Mesenchymal stem cell (in vitro differentiated cells and primary cell): ENCODE measurements at regions not wholly inside any gene's neighbourhood (a gene's known extent, or its start where the extent isn't known, plus 50 kb on each side); places are given as distances from the start of the nearest gene placed in this dataset.

ENCODE experiments used
- DNase-seq: peaks from one replicate; pipeline ENCODE4 v3.0.0-alpha.2; 2013
- H2AFZ ChIP-seq: one replicate; pipeline ENCODE4 v1.6.1; 2013; ENCODE audit warnings: low read depth, mild to moderate bottlenecking, control low read depth, inconsistent platforms, low read length, moderate library complexity
- H2AK5ac ChIP-seq: 2 replicates; pipeline ENCODE4 v1.6.1; 2013; ENCODE audit warnings: low read length, moderate library complexity, mild to moderate bottlenecking, inconsistent platforms; ENCODE audit not compliant: severe bottlenecking
- H2BK120ac ChIP-seq: one replicate; pipeline ENCODE4 v1.6.1; 2013; ENCODE audit warnings: low read depth, mild to moderate bottlenecking, inconsistent platforms, low read length, moderate library complexity
- H2BK12ac ChIP-seq, 2 experiments: one replicate each; pipeline ENCODE4 v1.6.1; 2013; ENCODE audit warnings: inconsistent platforms in 2 of 2, low read length in 2 of 2, mild to moderate bottlenecking in 2 of 2, moderate library complexity in 2 of 2, control low read depth in 1 of 2
- H2BK15ac ChIP-seq: one replicate; pipeline ENCODE4 v1.6.1; 2013; ENCODE audit warnings: mild to moderate bottlenecking, low read depth, inconsistent platforms; ENCODE audit not compliant: poor library complexity, severe bottlenecking
- H2BK5ac ChIP-seq: 2 replicates; pipeline ENCODE4 v1.6.1; 2013; ENCODE audit warnings: low read depth, mild to moderate bottlenecking, low read length, control low read depth, inconsistent platforms; ENCODE audit not compliant: poor library complexity, severe bottlenecking
- H3K14ac ChIP-seq, 2 experiments: one replicate each; pipeline ENCODE4 v1.6.1; 2013; ENCODE audit warnings: inconsistent platforms in 2 of 2, low read length in 2 of 2, control low read depth in 1 of 2, mild to moderate bottlenecking in 1 of 2, moderate library complexity in 1 of 2
- H3K18ac ChIP-seq, 2 experiments: one replicate each; pipeline ENCODE4 v1.6.1; 2013; ENCODE audit warnings: inconsistent platforms in 2 of 2, low read length in 2 of 2, control low read depth in 1 of 2, low read depth in 1 of 2, mild to moderate bottlenecking in 1 of 2
- H3K23ac ChIP-seq, 2 experiments: one replicate each; pipeline ENCODE4 v1.6.1; 2013; ENCODE audit warnings: inconsistent platforms in 2 of 2, low read length in 2 of 2, mild to moderate bottlenecking in 2 of 2, moderate library complexity in 2 of 2, control low read depth in 1 of 2
- H3K27ac ChIP-seq: 2 replicates; pipeline ENCODE4 v1.5.1; 2013; ENCODE audit warnings: mild to moderate bottlenecking, moderate library complexity, low read length, control low read depth, inconsistent platforms; ENCODE audit not compliant: poor library complexity, severe bottlenecking
- H3K27me3 ChIP-seq, 2 experiments: 2 replicates each; pipeline versions ENCODE4 v1.6.1 to v1.7.0; 2013; ENCODE audit warnings: low read length in 2 of 2, mild to moderate bottlenecking in 2 of 2, moderate library complexity in 2 of 2, control low read depth in 1 of 2, inconsistent platforms in 1 of 2; ENCODE audit not compliant: control insufficient read depth in 1 of 2, insufficient read depth in 1 of 2
- H3K36me3 ChIP-seq, 2 experiments: 2 replicates each; pipeline versions ENCODE4 v1.6.1 to v1.7.0; 2013; ENCODE audit warnings: low read length in 2 of 2, control low read depth in 1 of 2, inconsistent platforms in 1 of 2, low read depth in 1 of 2, mild to moderate bottlenecking in 1 of 2; ENCODE audit not compliant: insufficient read depth in 2 of 2, control insufficient read depth in 1 of 2
- H3K4ac ChIP-seq, 2 experiments: one replicate each; pipeline ENCODE4 v1.6.1; 2013; ENCODE audit warnings: inconsistent platforms in 2 of 2, low read length in 2 of 2, mild to moderate bottlenecking in 2 of 2, moderate library complexity in 2 of 2, control low read depth in 1 of 2, low read depth in 1 of 2
- H3K4me1 ChIP-seq: 2 replicates; pipeline ENCODE4 v1.6.1; 2013; ENCODE audit warnings: low read depth, low read length, control low read depth; ENCODE audit not compliant: control insufficient read depth, insufficient read depth
- H3K4me2 ChIP-seq: 2 replicates; pipeline ENCODE4 v1.6.1; 2013; ENCODE audit warnings: low read length, mild to moderate bottlenecking, inconsistent platforms; ENCODE audit not compliant: poor library complexity, severe bottlenecking
- H3K4me3 ChIP-seq, 2 experiments: 2 replicates each; pipeline versions ENCODE4 v1.5.1 to v1.7.0; 2013; ENCODE audit warnings: low read length in 2 of 2, mild to moderate bottlenecking in 2 of 2, control low read depth in 1 of 2, low read depth in 1 of 2; ENCODE audit not compliant: insufficient read depth in 1 of 2
- H3K79me1 ChIP-seq: replicated peaks from 2 replicates; pipeline ENCODE4 v1.6.1; 2013; ENCODE audit warnings: mild to moderate bottlenecking, control low read depth, low read length, inconsistent platforms; ENCODE audit not compliant: poor library complexity, severe bottlenecking
- H3K9ac ChIP-seq: 2 replicates; pipeline ENCODE4 v1.7.0; 2013; ENCODE audit warnings: mild to moderate bottlenecking, low read length, moderate library complexity
- H3K9me3 ChIP-seq: 2 replicates; pipeline ENCODE4 v1.7.0; 2013; ENCODE audit warnings: mild to moderate bottlenecking, low read length; ENCODE audit not compliant: control insufficient read depth
- H4K8ac ChIP-seq: one replicate; pipeline ENCODE4 v1.6.1; 2013; ENCODE audit warnings: inconsistent platforms, mild to moderate bottlenecking, low read length, moderate library complexity
- H4K91ac ChIP-seq: one replicate; pipeline ENCODE4 v1.6.1; 2013; ENCODE audit warnings: mild to moderate bottlenecking, low read length, inconsistent platforms
- WGBS: methylation state at CpG from one replicate; pipeline ENCODE4 v1.1.7; 2013; ENCODE audit warnings: mixed read lengths; 5-methylcytosine and 5-hydroxymethylcytosine counted together

DNA sequence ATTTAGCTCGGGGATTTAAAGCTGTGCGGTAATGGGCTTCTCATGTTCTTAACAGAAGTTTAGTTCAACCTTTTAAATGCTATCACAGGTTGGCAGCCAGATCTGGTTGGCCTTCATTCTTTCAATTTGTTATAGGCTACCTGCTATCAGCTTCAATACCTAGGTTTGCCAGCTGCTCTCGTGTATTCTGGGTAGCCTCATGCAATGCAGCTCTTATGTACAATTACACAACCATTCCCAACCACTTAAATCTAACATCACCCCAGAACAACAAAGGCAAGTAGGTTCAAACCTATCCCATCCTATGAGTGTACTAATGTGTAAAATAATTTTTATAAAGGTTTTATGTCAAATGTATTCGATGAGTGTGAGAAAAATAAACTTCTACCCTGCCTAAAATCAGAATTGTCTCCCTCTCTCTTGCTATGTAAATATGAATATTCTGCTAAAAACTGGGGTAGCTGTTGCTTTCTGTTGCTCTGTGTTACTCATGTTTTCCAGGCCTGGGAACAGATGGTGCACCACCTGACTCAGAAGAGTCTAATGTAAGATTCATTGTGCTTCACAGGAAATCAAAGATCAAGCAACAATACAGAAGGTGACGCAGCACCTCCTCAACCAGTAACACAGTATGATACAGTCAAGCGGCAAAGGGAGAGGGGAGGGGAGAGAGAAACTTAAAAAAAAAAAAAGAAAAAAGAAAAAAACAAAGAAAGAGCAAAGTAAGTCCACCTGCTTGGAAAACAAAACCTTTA is 188.6 kb downstream of the ETV1 start:
- Histone ChIP-seq H2BK5ac (no peak overlapping the region), H4K91ac (no peak overlapping the region), H3K23ac (no peak overlapping the region), H3K36me3 (no peaks in the 10 kb centered on the region), H3K14ac (no peak overlapping the region), H3K27me3 (no peaks in the 10 kb centered on the region), H2AFZ (no peak overlapping the region), H3K4me1 (peaks cover 2% of the 10 kb centered on the region), H3K4ac (no peak overlapping the region), H3K79me1 (peaks cover 2% of the 10 kb centered on the region), H3K4me3 (no peak overlapping the region), H3K9ac (peak overlapping the region; percentile 62), H4K8ac (no peak overlapping the region), H2BK12ac (no peak overlapping the region), H2AK5ac (no peak overlapping the region), H3K4me2 (no peak overlapping the region), H3K18ac (no peak overlapping the region), H2BK120ac (no peak overlapping the region), H3K9me3 (no peaks in the 10 kb centered on the region), H2BK15ac (no peak overlapping the region), H3K27ac (no peak overlapping the region)
- WGBS: 98% methylated on average over 3 of the region's 6 CpGs
- peak; percentile 66 for DNase-seq

DNA sequence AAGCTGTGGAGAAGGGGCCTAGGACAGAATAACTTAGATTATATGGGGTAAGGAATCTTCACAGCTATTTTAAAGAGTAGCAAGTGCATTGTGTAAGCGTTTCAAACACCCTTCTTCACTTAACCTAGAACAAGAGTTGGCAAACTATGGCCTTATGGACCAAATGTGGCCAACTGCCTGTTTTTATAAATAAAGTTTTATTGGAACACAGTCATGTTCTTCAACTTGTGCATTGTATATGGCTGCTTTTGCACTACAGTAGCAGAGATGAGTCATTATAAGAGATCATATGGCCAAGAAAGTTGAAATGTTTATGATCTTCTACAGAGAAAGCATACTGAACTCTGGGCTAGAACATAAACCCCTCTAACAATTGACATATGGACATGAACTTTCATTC is 187.8 kb downstream of the ETV1 start:
- no peaks in the 10 kb centered on the region for H3K36me3 ChIP-seq

DNA sequence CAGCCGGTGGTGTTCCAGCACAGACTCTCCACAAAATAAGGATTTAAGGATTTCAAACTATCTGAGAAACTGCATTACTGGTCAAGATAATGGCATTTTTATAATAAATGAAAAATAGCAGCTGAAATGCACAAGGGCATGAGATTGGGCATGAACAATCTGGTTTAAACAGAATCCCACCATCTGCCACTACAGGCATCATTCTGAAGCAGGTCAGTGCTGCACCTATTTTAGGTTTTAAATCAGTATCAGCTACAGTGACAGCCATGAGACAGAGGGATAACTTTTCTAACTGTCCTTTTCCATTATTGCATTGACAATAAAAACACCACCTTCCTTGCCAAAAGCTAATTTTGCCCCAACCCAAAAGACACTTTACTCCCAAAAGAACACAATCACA is 186.8 kb downstream of the ETV1 start:
- H3K4me2 ChIP-seq: no peak overlapping the region
- H3K36me3 ChIP-seq: no peaks in the 10 kb centered on the region
- no peak overlapping the region for H3K14ac ChIP-seq
- H3K18ac ChIP-seq: no peak overlapping the region
- H4K8ac ChIP-seq: no peak overlapping the region
- H2BK120ac ChIP-seq: no peak overlapping the region
- no peak overlapping the region for H3K27ac ChIP-seq
- H4K91ac ChIP-seq: no peak overlapping the region
- no peak overlapping the region for H2BK12ac ChIP-seq
- WGBS: no CpG with 5 or more reads among the region's 1 CpG
- H3K27me3 ChIP-seq: no peaks in the 10 kb centered on the region
- no peak for DNase-seq
- peaks cover 2% of the 10 kb centered on the region for H3K4me1 ChIP-seq
- no peak overlapping the region for H3K23ac ChIP-seq
- no peak overlapping the region for H3K9ac ChIP-seq
- H3K79me1 ChIP-seq: peaks cover 2% of the 10 kb centered on the region
- no peak overlapping the region for H2AFZ ChIP-seq
- no peak overlapping the region for H3K4me3 ChIP-seq
- H2BK5ac ChIP-seq: no peak overlapping the region
- H2BK15ac ChIP-seq: no peak overlapping the region
- H3K4ac ChIP-seq: no peak overlapping the region
- H3K9me3 ChIP-seq: no peaks in the 10 kb centered on the region
- H2AK5ac ChIP-seq: no peak overlapping the region

More for the DNA sequence above, 187.8 kb downstream of the ETV1 start:
- Histone ChIP-seq H2AK5ac (no peak overlapping the region), H3K14ac (no peak overlapping the region), H3K4ac (no peak overlapping the region), H3K18ac (no peak overlapping the region), H3K23ac (no peak overlapping the region), H2BK5ac (no peak overlapping the region), H3K4me1 (peaks cover 2% of the 10 kb centered on the region), H3K27me3 (no peaks in the 10 kb centered on the region), H4K8ac (no peak overlapping the region), H2BK15ac (no peak overlapping the region), H3K9me3 (no peaks in the 10 kb centered on the region), H4K91ac (no peak overlapping the region), H3K4me2 (no peak overlapping the region), H2BK12ac (no peak overlapping the region), H2AFZ (no peak overlapping the region), H3K27ac (no peak overlapping the region), H3K79me1 (peaks cover 2% of the 10 kb centered on the region), H2BK120ac (no peak overlapping the region), H3K9ac (no peak overlapping the region), H3K4me3 (no peak overlapping the region)
- DNase-seq: no peak
- no CpG with 5 or more reads among the region's 1 CpG for WGBS

DNA sequence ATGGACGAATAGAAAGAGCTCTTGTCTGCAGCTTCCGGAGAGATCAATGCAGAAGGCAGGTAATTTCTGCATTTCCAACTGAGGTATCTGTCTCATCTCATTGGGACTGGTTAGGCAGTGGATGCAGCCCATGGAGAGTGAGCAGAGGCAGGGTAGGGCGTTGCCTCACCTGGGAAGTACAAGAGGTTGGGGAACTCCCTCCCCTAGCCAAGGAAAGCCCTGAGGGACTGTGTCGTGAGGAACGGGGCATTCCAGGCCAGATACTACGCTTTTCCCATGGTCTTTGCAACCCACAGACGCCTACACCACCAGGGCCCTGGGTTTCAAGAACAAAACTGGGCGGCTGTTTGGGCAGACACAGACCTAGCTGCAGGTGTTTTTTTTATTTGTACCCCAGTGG is 186.3 kb downstream of the ETV1 start:
- Histone ChIP-seq H3K4me3 (no peak overlapping the region), H2AK5ac (no peak overlapping the region), H3K14ac (no peak overlapping the region), H2AFZ (no peak overlapping the region), H3K23ac (no peak overlapping the region), H3K4me2 (no peak overlapping the region), H2BK12ac (no peak overlapping the region), H4K8ac (no peak overlapping the region), H3K27me3 (no peaks in the 10 kb centered on the region), H3K9ac (no peak overlapping the region), H3K4ac (no peak overlapping the region), H3K18ac (no peak overlapping the region), H2BK120ac (no peak overlapping the region), H3K79me1 (peaks cover 2% of the 10 kb centered on the region), H2BK5ac (no peak overlapping the region), H3K4me1 (peaks cover 2% of the 10 kb centered on the region), H3K27ac (no peak overlapping the region), H2BK15ac (no peak overlapping the region), H3K36me3 (no peaks in the 10 kb centered on the region), H4K91ac (no peak overlapping the region), H3K9me3 (no peaks in the 10 kb centered on the region)
- WGBS: 96% methylated on average over 8 of the region's 8 CpGs
- DNase-seq: no peak
